ENCODE measurements at regions not wholly inside any gene's neighbourhood (a gene's known extent, or its start where the extent isn't known, plus 50 kb on each side); places are given as distances from the start of the nearest gene placed in this dataset.

GRCh38 chr6:66526061-66526460 lies 819.0 kb upstream of the EYS start (continued):
- TF ChIP-seq, protein P1, sequence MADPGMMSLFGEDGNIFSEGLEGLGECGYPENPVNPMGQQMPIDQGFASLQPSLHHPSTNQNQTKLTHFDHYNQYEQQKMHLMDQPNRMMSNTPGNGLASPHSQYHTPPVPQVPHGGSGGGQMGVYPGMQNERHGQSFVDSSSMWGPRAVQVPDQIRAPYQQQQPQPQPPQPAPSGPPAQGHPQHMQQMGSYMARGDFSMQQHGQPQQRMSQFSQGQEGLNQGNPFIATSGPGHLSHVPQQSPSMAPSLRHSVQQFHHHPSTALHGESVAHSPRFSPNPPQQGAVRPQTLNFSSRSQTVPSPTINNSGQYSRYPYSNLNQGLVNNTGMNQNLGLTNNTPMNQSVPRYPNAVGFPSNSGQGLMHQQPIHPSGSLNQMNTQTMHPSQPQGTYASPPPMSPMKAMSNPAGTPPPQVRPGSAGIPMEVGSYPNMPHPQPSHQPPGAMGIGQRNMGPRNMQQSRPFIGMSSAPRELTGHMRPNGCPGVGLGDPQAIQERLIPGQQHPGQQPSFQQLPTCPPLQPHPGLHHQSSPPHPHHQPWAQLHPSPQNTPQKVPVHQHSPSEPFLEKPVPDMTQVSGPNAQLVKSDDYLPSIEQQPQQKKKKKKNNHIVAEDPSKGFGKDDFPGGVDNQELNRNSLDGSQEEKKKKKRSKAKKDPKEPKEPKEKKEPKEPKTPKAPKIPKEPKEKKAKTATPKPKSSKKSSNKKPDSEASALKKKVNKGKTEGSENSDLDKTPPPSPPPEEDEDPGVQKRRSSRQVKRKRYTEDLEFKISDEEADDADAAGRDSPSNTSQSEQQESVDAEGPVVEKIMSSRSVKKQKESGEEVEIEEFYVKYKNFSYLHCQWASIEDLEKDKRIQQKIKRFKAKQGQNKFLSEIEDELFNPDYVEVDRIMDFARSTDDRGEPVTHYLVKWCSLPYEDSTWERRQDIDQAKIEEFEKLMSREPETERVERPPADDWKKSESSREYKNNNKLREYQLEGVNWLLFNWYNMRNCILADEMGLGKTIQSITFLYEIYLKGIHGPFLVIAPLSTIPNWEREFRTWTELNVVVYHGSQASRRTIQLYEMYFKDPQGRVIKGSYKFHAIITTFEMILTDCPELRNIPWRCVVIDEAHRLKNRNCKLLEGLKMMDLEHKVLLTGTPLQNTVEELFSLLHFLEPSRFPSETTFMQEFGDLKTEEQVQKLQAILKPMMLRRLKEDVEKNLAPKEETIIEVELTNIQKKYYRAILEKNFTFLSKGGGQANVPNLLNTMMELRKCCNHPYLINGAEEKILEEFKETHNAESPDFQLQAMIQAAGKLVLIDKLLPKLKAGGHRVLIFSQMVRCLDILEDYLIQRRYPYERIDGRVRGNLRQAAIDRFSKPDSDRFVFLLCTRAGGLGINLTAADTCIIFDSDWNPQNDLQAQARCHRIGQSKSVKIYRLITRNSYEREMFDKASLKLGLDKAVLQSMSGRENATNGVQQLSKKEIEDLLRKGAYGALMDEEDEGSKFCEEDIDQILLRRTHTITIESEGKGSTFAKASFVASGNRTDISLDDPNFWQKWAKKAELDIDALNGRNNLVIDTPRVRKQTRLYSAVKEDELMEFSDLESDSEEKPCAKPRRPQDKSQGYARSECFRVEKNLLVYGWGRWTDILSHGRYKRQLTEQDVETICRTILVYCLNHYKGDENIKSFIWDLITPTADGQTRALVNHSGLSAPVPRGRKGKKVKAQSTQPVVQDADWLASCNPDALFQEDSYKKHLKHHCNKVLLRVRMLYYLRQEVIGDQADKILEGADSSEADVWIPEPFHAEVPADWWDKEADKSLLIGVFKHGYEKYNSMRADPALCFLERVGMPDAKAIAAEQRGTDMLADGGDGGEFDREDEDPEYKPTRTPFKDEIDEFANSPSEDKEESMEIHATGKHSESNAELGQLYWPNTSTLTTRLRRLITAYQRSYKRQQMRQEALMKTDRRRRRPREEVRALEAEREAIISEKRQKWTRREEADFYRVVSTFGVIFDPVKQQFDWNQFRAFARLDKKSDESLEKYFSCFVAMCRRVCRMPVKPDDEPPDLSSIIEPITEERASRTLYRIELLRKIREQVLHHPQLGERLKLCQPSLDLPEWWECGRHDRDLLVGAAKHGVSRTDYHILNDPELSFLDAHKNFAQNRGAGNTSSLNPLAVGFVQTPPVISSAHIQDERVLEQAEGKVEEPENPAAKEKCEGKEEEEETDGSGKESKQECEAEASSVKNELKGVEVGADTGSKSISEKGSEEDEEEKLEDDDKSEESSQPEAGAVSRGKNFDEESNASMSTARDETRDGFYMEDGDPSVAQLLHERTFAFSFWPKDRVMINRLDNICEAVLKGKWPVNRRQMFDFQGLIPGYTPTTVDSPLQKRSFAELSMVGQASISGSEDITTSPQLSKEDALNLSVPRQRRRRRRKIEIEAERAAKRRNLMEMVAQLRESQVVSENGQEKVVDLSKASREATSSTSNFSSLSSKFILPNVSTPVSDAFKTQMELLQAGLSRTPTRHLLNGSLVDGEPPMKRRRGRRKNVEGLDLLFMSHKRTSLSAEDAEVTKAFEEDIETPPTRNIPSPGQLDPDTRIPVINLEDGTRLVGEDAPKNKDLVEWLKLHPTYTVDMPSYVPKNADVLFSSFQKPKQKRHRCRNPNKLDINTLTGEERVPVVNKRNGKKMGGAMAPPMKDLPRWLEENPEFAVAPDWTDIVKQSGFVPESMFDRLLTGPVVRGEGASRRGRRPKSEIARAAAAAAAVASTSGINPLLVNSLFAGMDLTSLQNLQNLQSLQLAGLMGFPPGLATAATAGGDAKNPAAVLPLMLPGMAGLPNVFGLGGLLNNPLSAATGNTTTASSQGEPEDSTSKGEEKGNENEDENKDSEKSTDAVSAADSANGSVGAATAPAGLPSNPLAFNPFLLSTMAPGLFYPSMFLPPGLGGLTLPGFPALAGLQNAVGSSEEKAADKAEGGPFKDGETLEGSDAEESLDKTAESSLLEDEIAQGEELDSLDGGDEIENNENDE (IDR thresholded peaks at IDR 0.05; ENCODE audit: insufficient replicate concordance, low read length) = no peak
- TF ChIP-seq E2F6 (IDR thresholded peaks at IDR 0.05) = no peak
- TF ChIP-seq EGR1 (IDR thresholded peaks at IDR 0.05; ENCODE audit: borderline replicate concordance, low read depth, low read length) = no peak
- TF ChIP-seq MAFK (IDR thresholded peaks at IDR 0.05; ENCODE audit: low read depth, low read length) = no peak
- TF ChIP-seq PHF8 (conservative IDR thresholded peaks at IDR 0.05; ENCODE audit: low read depth, low read length) = no peak
- no peak for TF ChIP-seq JUN (IDR thresholded peaks at IDR 0.05; ENCODE audit: low read depth, low read length)

Data from H1 (cell line).